ENCODE measurements at regions not wholly inside any gene's neighbourhood (a gene's known extent, or its start where the extent isn't known, plus 50 kb on each side); places are given as distances from the start of the nearest gene placed in this dataset.

DNA sequence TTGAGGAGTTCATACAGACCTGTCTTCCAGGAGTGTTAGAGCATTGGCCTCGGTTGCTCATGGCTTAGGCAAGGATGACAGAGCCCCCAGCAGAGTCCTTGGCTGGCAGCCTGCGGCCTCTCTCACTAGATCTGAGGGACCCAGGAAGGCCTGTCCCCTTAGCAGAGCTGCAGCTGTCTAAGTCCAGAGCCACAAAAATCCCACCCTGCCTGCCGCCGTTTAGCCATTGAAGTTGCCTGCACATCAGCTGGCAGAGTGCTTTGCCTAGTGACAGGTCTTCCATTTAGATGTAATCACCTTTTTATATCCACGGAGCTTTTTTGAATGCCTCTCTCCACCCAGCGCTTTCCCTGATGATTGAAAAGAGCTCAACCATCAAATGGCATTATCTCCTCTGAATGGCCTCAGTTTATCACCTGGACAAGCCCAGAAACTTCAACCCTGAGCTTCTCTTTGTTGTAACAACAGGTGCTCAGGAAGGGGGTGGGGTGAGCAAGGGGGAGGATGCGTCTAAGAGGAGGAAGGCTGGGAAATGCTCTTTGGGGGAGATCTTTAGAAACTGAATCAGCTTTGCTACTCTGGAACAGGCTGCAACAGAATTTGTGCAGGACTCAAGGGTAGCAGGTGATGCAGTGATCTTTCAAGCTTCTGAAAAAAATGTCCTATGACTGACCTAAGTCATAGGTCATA is 71.9 kb downstream of the TNP1 start:
- no peak for TF ChIP-seq CTCF (IDR thresholded peaks at IDR 0.05)
- no peak for TF ChIP-seq EZH2 (IDR thresholded peaks at IDR 0.05; ENCODE audit: borderline replicate concordance, insufficient read depth, low read depth, low read length, poor library complexity, severe bottlenecking)

All from B cell (primary cell).